HG03457 (cell line): ENCODE measurements at regions not wholly inside any gene's neighbourhood (a gene's known extent, or its start where the extent isn't known, plus 50 kb on each side); places are given as distances from the start of the nearest gene placed in this dataset.
"Not testable (repeated sequence)": the region's sequence is repeated elsewhere in the genome, so short reads cannot be mapped to it uniquely, and the experiment has no call there.

Experiments used
- ATAC-seq: cut with Tn5 transposase; IDR thresholded peaks from one replicate; pipeline ENCODE4 v1.9.1; 2021; ENCODE audit warnings: moderate number of reproducible peaks; ENCODE audit not compliant: unreplicated experiment

DNA sequence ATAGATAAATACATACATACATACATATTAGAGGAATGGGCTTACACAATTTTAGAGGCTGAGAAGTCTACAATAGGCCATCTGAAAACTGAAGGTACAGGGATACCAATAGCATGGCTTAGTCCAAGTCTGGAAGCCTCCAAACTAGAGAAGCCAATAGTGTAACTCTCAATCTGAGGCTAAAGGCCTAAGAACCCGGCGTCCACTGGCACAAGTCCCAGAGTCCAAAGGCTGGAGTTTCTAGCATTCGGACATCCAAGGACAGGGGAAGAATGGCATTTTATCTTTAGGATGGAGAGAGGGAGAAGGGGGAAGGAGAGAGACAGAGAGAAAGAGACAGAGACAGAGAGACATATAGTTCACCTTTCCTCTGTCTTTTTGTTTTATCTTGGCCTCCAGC lies 63.7 kb upstream of the SYT4 start:
- ATAC-seq, result no peak

- no peak for ATAC-seq
Measured at GRCh38 chr18:43350176-43350575, 72.9 kb upstream of the SYT4 start.

DNA sequence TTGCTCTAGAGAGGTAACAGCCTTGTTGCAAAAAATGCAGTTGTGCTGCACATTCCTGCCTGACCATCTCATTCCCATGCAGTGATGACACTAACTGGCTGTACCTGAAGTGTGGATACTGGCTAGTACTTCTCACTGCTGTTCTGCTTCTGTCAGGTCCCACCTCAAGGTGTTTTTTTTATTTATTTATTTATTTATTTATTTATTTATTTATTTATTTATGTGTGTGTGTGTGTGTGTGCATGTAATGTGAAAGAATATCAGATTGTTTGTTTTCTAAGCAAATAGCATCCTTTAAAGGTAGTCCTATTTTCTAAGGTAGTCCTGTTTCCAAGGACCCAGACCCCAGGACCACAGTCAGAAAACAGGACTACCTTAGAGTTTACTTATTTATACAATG lies 87.2 kb upstream of the SYT4 start:
- ATAC-seq, result no peak

- ATAC-seq, result no peak
Measured at GRCh38 chr18:43367895-43368294, 90.6 kb upstream of the SYT4 start.

DNA sequence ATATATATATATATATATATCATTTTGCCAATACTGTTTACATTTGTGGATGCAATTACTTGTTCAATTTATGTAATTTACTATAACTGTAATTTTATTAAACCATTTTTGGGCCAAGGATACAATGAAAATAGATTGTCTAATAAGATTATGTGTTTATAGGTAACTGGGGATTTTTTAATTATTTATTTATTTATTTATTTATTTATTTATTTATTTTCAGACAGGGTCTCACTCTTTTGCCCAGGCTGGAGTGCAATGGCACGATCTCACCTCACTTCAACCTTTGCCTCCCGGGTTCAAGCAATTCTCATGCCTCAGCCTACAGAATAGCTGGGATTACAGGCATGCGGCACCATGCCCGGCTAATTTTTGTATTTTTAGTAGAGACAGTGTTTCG lies 92.0 kb upstream of the SYT4 start:
- not testable (repeated sequence) for ATAC-seq

- ATAC-seq, result no peak
Measured at GRCh38 chr18:43372773-43373172, 95.5 kb upstream of the SYT4 start.

GRCh38 chr18:43380104-43380672 lies 102.9 kb upstream of the SYT4 start:
- ATAC-seq, result no peak

GRCh38 chr18:43382641-43383403 lies 105.5 kb upstream of the SYT4 start:
- no peak for ATAC-seq

- ATAC-seq, result no peak
Measured at GRCh38 chr18:43389163-43389562, 111.9 kb upstream of the SYT4 start.

- no peak for ATAC-seq
Measured at GRCh38 chr18:43392168-43392567, 114.9 kb upstream of the SYT4 start.

GRCh38 chr18:43393174-43393573 lies 115.9 kb upstream of the SYT4 start:
- no peak for ATAC-seq

DNA sequence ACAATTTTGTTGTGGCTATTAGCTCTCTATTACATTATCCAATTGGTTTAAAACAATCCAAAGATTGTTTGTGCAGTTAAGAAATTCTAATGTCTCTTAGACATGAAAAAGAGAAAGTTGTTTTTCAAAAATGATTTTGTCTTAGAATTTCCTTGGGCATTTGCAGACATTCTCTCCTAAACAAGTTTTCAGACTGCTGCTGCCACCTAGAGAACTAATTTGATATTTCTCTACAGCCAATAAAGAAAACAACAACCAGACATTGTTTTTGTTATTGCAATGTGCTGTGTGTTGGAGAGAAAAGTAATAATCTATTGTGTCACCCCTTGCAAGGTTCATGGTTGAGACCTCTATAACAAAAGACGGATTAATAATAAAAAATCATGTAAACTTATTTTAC lies 119.0 kb upstream of the SYT4 start:
- ATAC-seq, result no peak

DNA sequence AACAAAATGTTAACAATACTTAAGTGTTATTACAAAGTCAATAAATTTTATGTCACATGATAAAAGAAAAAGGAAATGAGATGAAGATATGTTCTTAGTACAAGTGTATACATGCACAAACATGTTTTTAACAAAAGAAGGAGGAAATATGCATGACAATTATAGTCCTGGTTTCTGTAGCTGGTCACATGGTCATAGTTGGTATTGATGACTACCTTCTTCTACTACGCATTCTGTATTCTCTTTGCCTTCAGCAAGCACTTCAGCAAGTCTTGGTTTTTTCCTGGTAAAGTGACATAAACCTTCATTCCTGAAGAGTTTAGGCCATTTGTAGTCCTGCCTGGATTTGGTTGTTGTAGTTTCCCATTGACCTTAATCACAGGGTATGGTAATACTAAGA lies 121.3 kb upstream of the SYT4 start:
- ATAC-seq, result no peak

DNA sequence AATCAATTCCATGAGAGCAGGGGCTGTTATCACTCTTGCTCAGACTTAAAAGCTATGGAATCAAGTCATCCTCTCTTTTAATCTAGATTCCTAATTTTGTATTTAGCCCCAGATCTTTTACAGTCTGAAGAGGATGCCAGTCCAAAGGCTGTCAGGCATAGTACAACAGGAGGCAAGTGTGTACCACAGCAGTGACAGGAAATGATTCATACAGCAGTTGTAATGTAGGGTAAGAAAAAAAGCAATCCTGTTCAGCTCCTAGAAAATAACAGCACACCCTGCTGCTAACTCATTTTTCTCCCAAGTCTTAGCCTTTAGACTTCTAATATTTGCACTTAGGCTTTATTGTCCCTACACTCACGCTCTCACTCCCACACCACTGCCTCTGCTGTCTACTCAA lies 127.8 kb upstream of the SYT4 start:
- no peak for ATAC-seq

- no peak for ATAC-seq
Measured at GRCh38 chr18:43414006-43414405, 136.7 kb upstream of the SYT4 start.

DNA sequence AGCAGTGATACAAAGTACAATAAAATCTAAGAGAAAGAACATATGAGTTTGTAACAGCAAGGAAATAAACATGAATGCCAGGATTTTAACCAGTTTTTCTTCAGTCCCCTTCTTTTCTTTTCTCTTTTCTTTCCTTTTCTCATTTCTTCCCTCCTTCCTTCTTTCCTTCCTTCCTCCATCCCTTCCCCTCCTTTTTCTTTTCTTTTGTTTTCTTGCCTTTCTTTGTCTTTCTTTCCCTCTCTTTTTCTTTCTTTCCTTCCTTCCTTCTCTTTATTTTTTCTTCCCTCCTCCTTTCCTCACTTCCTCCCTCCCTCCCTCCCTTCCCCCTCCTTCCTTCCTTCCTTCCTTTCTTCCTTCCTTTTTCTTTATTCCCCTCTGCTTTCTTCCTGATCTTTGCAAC lies 142.8 kb upstream of the SYT4 start:
- no peak for ATAC-seq

GRCh38 chr18:43420950-43421349 lies 143.7 kb upstream of the SYT4 start:
- ATAC-seq, result no peak

DNA sequence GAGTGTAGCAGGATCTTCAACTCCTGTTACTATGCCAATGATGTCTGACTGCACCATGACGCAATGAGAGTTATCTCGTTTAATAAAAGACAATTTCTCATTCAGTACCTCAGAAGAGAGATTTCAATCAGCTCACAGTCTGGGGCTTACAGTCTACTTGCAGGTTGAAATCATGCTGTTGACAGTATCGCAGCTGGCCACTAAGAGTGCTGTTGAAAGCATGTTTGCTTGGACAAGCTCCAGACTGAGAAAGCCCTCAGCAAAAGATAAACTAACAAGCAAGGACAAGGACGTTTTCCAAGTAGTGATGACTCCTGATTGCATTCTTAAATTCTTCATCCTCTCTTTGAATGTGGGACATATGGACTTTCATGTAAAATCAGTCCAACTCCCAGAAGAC lies 145.2 kb upstream of the SYT4 start:
- ATAC-seq, result no peak

GRCh38 chr18:43435851-43436250 lies 158.6 kb upstream of the SYT4 start:
- ATAC-seq, result no peak

GRCh38 chr18:43442131-43442530 lies 164.8 kb upstream of the SYT4 start:
- no peak for ATAC-seq

- no peak for ATAC-seq
Measured at GRCh38 chr18:43442571-43442970, 165.3 kb upstream of the SYT4 start.

- ATAC-seq, result no peak
Measured at GRCh38 chr18:43465483-43465882, 188.2 kb upstream of the SYT4 start.

DNA sequence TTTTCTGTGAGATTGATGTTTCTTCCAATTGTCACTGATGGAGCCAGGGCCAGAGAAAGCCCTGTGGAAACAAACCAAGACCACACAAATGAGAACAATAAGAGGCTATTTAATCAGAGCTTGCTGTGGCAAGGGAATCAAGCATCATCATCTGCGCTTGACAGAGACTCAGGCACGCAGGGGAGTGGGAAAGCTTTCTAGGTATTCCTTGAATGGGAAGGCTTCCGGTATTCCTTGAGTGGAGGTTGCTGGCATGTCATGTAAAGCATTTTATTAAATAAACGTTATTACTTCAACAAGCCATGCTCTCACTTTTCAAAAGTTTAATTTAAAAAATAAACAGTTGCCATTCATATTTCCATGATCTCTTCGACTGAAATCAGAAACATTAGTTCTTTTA lies 194.6 kb upstream of the SYT4 start:
- no peak for ATAC-seq
